ENCODE measurements at regions not wholly inside any gene's neighbourhood (a gene's known extent, or its start where the extent isn't known, plus 50 kb on each side); places are given as distances from the start of the nearest gene placed in this dataset.

DNA sequence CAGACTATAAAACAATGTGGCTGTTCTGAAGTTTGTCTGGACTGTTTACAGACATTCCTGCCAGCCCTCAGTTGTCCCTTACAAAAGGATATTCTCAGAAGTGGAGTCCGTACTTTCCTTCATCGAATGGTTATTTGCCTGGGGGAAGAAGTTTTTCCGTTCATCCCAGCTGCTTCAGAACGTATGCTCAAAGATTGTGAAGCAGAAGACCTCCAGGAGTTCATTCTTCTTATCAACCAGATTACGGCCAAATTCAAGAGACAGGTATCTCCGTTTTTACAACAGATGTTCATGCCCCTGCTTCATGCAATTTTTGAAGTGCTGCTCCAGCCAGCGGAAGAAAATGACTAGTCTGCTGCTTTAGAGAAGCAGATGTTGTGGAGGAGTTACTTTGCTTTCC lies 174.3 kb upstream of the NUPR2 start:
- TF ChIP-seq, protein P1, sequence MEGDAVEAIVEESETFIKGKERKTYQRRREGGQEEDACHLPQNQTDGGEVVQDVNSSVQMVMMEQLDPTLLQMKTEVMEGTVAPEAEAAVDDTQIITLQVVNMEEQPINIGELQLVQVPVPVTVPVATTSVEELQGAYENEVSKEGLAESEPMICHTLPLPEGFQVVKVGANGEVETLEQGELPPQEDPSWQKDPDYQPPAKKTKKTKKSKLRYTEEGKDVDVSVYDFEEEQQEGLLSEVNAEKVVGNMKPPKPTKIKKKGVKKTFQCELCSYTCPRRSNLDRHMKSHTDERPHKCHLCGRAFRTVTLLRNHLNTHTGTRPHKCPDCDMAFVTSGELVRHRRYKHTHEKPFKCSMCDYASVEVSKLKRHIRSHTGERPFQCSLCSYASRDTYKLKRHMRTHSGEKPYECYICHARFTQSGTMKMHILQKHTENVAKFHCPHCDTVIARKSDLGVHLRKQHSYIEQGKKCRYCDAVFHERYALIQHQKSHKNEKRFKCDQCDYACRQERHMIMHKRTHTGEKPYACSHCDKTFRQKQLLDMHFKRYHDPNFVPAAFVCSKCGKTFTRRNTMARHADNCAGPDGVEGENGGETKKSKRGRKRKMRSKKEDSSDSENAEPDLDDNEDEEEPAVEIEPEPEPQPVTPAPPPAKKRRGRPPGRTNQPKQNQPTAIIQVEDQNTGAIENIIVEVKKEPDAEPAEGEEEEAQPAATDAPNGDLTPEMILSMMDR (conservative IDR thresholded peaks at IDR 0.05 in 1 of 2, IDR thresholded peaks at IDR 0.05 in 1 of 2; ENCODE audit: low read depth in 1 of 2, low read length in 2 of 2), result no peak
- TF ChIP-seq EZH2 (IDR thresholded peaks at IDR 0.05; ENCODE audit: low read length, missing control alignments), result no peak
- Histone ChIP-seq H3K4me1 (ENCODE audit: control insufficient read depth, extremely low read depth, insufficient read depth, low read length) (no peaks in the 10 kb centered on the region), H3K79me2 (ENCODE audit: control insufficient read depth, insufficient read depth, low read length) (no peaks in the 10 kb centered on the region), H3K4me2 (ENCODE audit: extremely low read depth, insufficient read depth, low read length) (no peak overlapping the region), H3K4me3 (replicated peaks in 1 of 4; ENCODE audit: control extremely low read depth in 1 of 4, insufficient read depth in 1 of 4, low read depth in 3 of 4, low read length in 4 of 4) (no peak overlapping the region), H3K27ac (ENCODE audit: insufficient read depth, low read length) (no peak overlapping the region), H2AFZ (ENCODE audit: low read length) (no peak overlapping the region), H3K9ac (ENCODE audit: insufficient read depth, low read length) (no peak overlapping the region), H4K20me1 (ENCODE audit: control insufficient read depth, extremely low read depth, insufficient read depth, low read length) (no peaks in the 10 kb centered on the region), H3K36me3 (ENCODE audit: control insufficient read depth, insufficient read depth, low read length) (no peaks in the 10 kb centered on the region), H3K27me3 (ENCODE audit: control insufficient read depth, insufficient read depth, low read length) (no peaks in the 10 kb centered on the region), H3K9me3 (ENCODE audit: control insufficient read depth, insufficient read depth, low read depth, low read length) (no peaks in the 10 kb centered on the region)
- no peak for DNase-seq (ENCODE audit: low read depth in 2 of 2)

DNA sequence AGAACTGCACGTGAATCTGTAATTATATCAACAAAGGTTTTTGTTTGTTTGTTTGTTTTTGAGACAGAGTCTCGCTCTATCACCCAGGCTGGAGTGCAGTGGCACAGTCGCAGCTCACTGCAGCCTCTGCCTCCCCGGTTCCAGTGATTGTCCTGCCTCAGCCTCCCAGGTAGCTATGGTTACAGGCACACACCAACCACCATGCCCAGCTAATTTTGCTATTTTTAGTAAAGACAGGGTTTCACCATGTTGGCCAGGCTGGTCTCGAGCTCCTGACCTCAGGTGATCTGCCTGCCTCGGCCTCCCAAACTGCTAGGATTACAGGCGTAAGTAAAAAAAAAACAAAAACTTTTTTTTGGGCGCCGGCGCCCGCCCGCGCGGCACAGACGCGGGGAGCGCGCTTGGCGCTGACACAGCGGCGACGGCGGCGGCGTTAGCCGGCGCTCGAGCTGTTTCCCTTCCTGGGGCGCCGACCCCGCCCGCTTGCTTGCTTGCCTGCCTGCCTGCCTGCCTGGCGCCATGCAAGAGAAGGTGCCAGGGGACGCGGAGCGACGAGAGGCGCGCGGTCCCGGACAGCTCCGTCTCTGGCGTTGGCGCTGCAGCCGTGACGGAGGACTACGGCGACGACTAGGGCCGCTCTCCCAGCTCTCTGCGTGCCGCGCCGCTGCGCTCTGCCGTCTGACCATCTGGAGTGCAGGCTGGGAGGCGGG lies 171.4 kb upstream of the NUPR2 start:
- H2AFZ ChIP-seq (ENCODE audit: low read length), result no peak overlapping the region
- H3K27ac ChIP-seq (ENCODE audit: insufficient read depth, low read length), result no peak overlapping the region
- H3K79me2 ChIP-seq (ENCODE audit: control insufficient read depth, insufficient read depth, low read length), result no peaks in the 10 kb centered on the region
- no peaks in the 10 kb centered on the region for H3K36me3 ChIP-seq (ENCODE audit: control insufficient read depth, insufficient read depth, low read length)
- no peak for TF ChIP-seq EZH2 (IDR thresholded peaks at IDR 0.05; ENCODE audit: low read length, missing control alignments)
- TF ChIP-seq, protein P1 (conservative IDR thresholded peaks at IDR 0.05 in 1 of 2, IDR thresholded peaks at IDR 0.05 in 1 of 2; ENCODE audit: low read depth in 1 of 2, low read length in 2 of 2), result no peak
- H4K20me1 ChIP-seq (ENCODE audit: control insufficient read depth, extremely low read depth, insufficient read depth, low read length), result no peaks in the 10 kb centered on the region
- no peak overlapping the region for H3K4me3 ChIP-seq (replicated peaks in 1 of 4; ENCODE audit: control extremely low read depth in 1 of 4, insufficient read depth in 1 of 4, low read depth in 3 of 4, low read length in 4 of 4)
- no peak for DNase-seq (ENCODE audit: low read depth in 2 of 2)
- no peak overlapping the region for H3K9ac ChIP-seq (ENCODE audit: insufficient read depth, low read length)
- H3K9me3 ChIP-seq (ENCODE audit: control insufficient read depth, insufficient read depth, low read depth, low read length), result no peaks in the 10 kb centered on the region
- no peaks in the 10 kb centered on the region for H3K4me1 ChIP-seq (ENCODE audit: control insufficient read depth, extremely low read depth, insufficient read depth, low read length)
- no peaks in the 10 kb centered on the region for H3K27me3 ChIP-seq (ENCODE audit: control insufficient read depth, insufficient read depth, low read length)
- H3K4me2 ChIP-seq (ENCODE audit: extremely low read depth, insufficient read depth, low read length), result no peak overlapping the region

DNA sequence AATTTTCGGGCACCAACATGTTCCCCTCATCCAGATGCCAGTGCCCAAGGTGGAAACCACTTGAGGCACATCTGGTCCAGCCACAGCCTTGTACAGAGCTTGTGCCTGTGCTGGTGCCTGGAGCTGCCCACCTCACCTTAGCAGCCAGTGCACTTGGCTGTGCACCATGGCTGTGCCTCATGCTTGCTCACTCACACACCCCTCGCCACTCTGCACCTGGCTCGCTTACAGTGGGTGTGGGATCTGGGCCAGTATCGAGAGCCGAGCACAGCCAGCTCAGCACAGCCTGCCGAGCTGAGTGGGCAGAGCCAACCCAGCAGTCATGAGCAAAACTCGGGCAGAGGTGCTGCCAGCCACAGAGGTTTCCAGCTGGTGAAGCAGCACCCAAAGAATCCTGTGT lies 139.9 kb upstream of the NUPR2 start:
- H3K36me3 ChIP-seq (ENCODE audit: control insufficient read depth, insufficient read depth, low read length), result no peaks in the 10 kb centered on the region
- no peaks in the 10 kb centered on the region for H3K27me3 ChIP-seq (ENCODE audit: control insufficient read depth, insufficient read depth, low read length)
- TF ChIP-seq, protein P1 (conservative IDR thresholded peaks at IDR 0.05 in 1 of 2, IDR thresholded peaks at IDR 0.05 in 1 of 2; ENCODE audit: low read depth in 1 of 2, low read length in 2 of 2), result no peak
- no peak for TF ChIP-seq EZH2 (IDR thresholded peaks at IDR 0.05; ENCODE audit: low read length, missing control alignments)
- no peak overlapping the region for H3K9ac ChIP-seq (ENCODE audit: insufficient read depth, low read length)
- no peaks in the 10 kb centered on the region for H3K9me3 ChIP-seq (ENCODE audit: control insufficient read depth, insufficient read depth, low read depth, low read length)
- no peaks in the 10 kb centered on the region for H4K20me1 ChIP-seq (ENCODE audit: control insufficient read depth, extremely low read depth, insufficient read depth, low read length)
- H3K27ac ChIP-seq (ENCODE audit: insufficient read depth, low read length), result no peak overlapping the region
- no peak for DNase-seq (ENCODE audit: low read depth in 2 of 2)
- no peak overlapping the region for H2AFZ ChIP-seq (ENCODE audit: low read length)
- H3K4me3 ChIP-seq (replicated peaks in 1 of 4; ENCODE audit: control extremely low read depth in 1 of 4, insufficient read depth in 1 of 4, low read depth in 3 of 4, low read length in 4 of 4), result no peak overlapping the region
- no peaks in the 10 kb centered on the region for H3K4me1 ChIP-seq (ENCODE audit: control insufficient read depth, extremely low read depth, insufficient read depth, low read length)
- H3K79me2 ChIP-seq (ENCODE audit: control insufficient read depth, insufficient read depth, low read length), result no peaks in the 10 kb centered on the region
- H3K4me2 ChIP-seq (ENCODE audit: extremely low read depth, insufficient read depth, low read length), result no peak overlapping the region
